ENCODE measurements at regions not wholly inside any gene's neighbourhood (a gene's known extent, or its start where the extent isn't known, plus 50 kb on each side); places are given as distances from the start of the nearest gene placed in this dataset.

DNA sequence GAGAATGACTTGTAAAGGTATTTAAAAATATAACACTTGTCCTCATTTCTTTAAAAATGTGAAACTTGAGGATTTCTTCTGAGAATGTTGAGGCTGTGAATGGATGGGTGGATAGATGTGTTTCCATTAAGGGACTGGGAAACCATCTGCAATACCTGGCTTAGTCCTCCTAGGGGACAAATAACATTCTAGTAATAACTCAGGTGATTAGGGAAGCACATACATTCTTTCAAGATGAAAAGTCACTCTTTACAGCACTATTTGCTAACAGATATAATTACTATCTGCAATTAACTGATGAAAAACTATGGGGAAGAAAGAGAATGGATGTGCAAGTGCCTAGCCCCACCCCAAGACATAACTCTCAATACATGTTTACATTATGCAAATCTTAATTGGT lies 542.3 kb downstream of the CD83 start:
- Histone ChIP-seq H2AFZ (ENCODE audit: low read length) (no peak overlapping the region), H3K4me3 (ENCODE audit: low read depth, low read length, poor library complexity, severe bottlenecking) (no peak overlapping the region), H3K36me3 (ENCODE audit: insufficient read depth, low read length) (no peaks in the 10 kb centered on the region), H3K4me2 (ENCODE audit: low read length) (peak overlapping the region; percentile 73), H3K27ac (ENCODE audit: low read depth, low read length, poor library complexity, severe bottlenecking) (no peak overlapping the region), H3K79me2 (ENCODE audit: insufficient read depth, low read depth, low read length) (no peaks in the 10 kb centered on the region), H4K20me1 (ENCODE audit: insufficient read depth, low read length) (no peaks in the 10 kb centered on the region), H3K9me3 (ENCODE audit: low read length) (no peaks in the 10 kb centered on the region), H3K4me1 (ENCODE audit: insufficient read depth, low read length, poor library complexity, severe bottlenecking) (peaks cover 91% of the 10 kb centered on the region), H3K9me2 (ENCODE audit: insufficient read depth, low read length) (no peaks in the 10 kb centered on the region)
- TF ChIP-seq, protein P1, sequence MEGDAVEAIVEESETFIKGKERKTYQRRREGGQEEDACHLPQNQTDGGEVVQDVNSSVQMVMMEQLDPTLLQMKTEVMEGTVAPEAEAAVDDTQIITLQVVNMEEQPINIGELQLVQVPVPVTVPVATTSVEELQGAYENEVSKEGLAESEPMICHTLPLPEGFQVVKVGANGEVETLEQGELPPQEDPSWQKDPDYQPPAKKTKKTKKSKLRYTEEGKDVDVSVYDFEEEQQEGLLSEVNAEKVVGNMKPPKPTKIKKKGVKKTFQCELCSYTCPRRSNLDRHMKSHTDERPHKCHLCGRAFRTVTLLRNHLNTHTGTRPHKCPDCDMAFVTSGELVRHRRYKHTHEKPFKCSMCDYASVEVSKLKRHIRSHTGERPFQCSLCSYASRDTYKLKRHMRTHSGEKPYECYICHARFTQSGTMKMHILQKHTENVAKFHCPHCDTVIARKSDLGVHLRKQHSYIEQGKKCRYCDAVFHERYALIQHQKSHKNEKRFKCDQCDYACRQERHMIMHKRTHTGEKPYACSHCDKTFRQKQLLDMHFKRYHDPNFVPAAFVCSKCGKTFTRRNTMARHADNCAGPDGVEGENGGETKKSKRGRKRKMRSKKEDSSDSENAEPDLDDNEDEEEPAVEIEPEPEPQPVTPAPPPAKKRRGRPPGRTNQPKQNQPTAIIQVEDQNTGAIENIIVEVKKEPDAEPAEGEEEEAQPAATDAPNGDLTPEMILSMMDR (conservative IDR thresholded peaks at IDR 0.05; ENCODE audit: low read length): no peak
- no peak for TF ChIP-seq EZH2phosphoT487 (IDR thresholded peaks at IDR 0.05; ENCODE audit: borderline replicate concordance, low read depth, low read length)
- DNase-seq (ENCODE audit: low spot score): no peak
- BruUV-seq (replicated peaks): no TSS peak
- ChIA-PET POLR2A (interaction anchor here (0.6 to 1.2 kb wide), 6 partner anchors 10 to 815 kb away, joined by 3 to 4 read pairs (median 3); no protein-coding TSS in a partner anchor), CTCF (ENCODE audit: unreplicated experiment) (no interaction called here)
- intact Hi-C loops (cut with micrococcal nuclease; ENCODE audit: unreplicated experiment): loop anchor here (5.0 kb wide), 2 partner anchors 252 to 587 kb away; partner anchors contain the start of gene JARID2

DNA sequence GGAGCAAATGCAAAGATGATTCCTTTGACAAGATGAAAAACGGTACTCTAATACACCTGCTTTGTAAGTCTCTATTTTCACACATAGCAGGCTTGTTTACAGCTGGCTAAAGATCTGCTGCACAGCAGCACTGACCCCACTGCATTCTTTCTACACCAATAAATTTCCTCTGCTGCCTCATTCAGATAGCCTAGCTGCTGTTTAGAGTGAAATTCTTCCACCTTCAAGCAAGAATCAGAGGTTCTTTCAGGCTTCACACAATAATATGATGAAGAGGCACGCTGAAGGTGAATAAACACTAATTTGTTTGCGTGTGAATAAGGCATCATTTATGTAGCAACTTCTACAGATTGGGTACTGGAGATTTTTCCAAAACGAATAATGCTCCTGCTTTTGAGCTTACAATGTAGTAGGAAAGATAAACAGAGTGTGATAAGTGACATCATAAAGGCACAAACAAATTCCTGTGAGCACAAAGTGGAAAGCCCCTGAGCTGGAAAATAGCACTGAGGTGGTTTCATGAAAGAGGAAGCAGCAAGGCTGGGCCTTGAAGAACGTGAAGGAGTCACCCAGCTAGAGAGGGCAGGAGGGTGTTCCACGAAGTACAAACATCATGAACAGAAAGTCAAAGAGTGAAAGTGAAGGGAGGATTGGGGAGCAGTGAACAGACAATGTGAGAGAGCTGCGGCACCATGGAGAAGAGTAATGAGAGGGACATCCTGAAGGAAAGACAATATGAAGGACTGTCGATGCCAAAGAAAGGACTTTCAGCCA lies 543.4 kb downstream of the CD83 start:
- Histone ChIP-seq H3K79me2 (ENCODE audit: insufficient read depth, low read depth, low read length) (no peaks in the 10 kb centered on the region), H3K9me2 (ENCODE audit: insufficient read depth, low read length) (no peaks in the 10 kb centered on the region), H3K36me3 (ENCODE audit: insufficient read depth, low read length) (no peaks in the 10 kb centered on the region), H3K27ac (ENCODE audit: low read depth, low read length, poor library complexity, severe bottlenecking) (peak overlapping the region; percentile 59), H2AFZ (ENCODE audit: low read length) (peak overlapping the region; percentile 37; the same call in 1 of the 2 replicates), H3K9me3 (ENCODE audit: low read length) (no peaks in the 10 kb centered on the region), H3K4me2 (ENCODE audit: low read length) (peak overlapping the region; percentile 73), H3K4me3 (ENCODE audit: low read depth, low read length, poor library complexity, severe bottlenecking) (peak overlapping the region; percentile 48), H3K4me1 (ENCODE audit: insufficient read depth, low read length, poor library complexity, severe bottlenecking) (peaks cover 93% of the 10 kb centered on the region), H4K20me1 (ENCODE audit: insufficient read depth, low read length) (no peaks in the 10 kb centered on the region)
- DNase-seq (ENCODE audit: low spot score): peak; percentile 79
- ChIA-PET CTCF (ENCODE audit: unreplicated experiment) (interaction anchor here (0.6 to 1.2 kb wide), 3 partner anchors 25 to 190 kb away, joined by 3 read pairs; no protein-coding TSS in a partner anchor), POLR2A (interaction anchor here (0.5 to 2.0 kb wide), 11 partner anchors 9 to 582 kb away, joined by 3 to 4 read pairs (median 3); no protein-coding TSS in a partner anchor)
- no peak for TF ChIP-seq EZH2phosphoT487 (IDR thresholded peaks at IDR 0.05; ENCODE audit: borderline replicate concordance, low read depth, low read length)
- TF ChIP-seq, protein P1 (conservative IDR thresholded peaks at IDR 0.05; ENCODE audit: low read length): no peak
- intact Hi-C loops (cut with micrococcal nuclease; ENCODE audit: unreplicated experiment): loop anchor here (5.0 kb wide), 2 partner anchors 251 to 586 kb away; partner anchors contain the start of gene JARID2
- BruUV-seq (replicated peaks): no TSS peak
